Peyer's patch (tissue), 4 donors: ENCODE measurements at regions not wholly inside any gene's neighbourhood (a gene's known extent, or its start where the extent isn't known, plus 50 kb on each side); places are given as distances from the start of the nearest gene placed in this dataset.
"Not testable (repeated sequence)": the region's sequence is repeated elsewhere in the genome, so short reads cannot be mapped to it uniquely, and the experiment has no call there.

Experiments
- DNase-seq, 3 donors: peaks; one replicate each; pipeline ENCODE4 v3.0.0-alpha.2; 2017 to 2019
- H3K27ac ChIP-seq, 4 donors: fragments of 200-600 bp; sonication (generic); one replicate each; pipeline ENCODE4 v1.5.1; 2016 to 2019
- H3K27me3 ChIP-seq, 2 donors: fragments of 200-600 bp; sonication (generic); one replicate each; pipeline ENCODE4 v1.5.1; 2019
- H3K36me3 ChIP-seq, 3 donors: fragments of 200-600 bp; sonication (generic); one replicate each; pipeline ENCODE4 v1.5.1; 2016 to 2019
- H3K4me1 ChIP-seq, 4 donors: fragments of 200-600 bp; sonication (generic); one replicate each; pipeline ENCODE4 v1.5.1; 2016 to 2019
- H3K4me3 ChIP-seq, 4 donors: fragments of 200-600 bp; sonication (generic); 1 replicate in 3 of 4; 2 replicates in 1 of 4; pipeline ENCODE4 v1.5.1; 2016 to 2019; ENCODE audit warnings: mild to moderate bottlenecking in 1 of 4
- H3K9me3 ChIP-seq, 4 donors: fragments of 200-600 bp; sonication (generic); one replicate each; pipeline ENCODE4 v1.5.1; 2016 to 2019; ENCODE audit warnings: mild to moderate bottlenecking in 1 of 4
- CTCF ChIP-seq, 6 experiments: fragments of 450-650 bp in 4 of 6; fragments of 200-600 bp in 2 of 6; sonication (generic) in 1 of 6; IDR thresholded peaks; one replicate each; pipeline ENCODE4 v1.5.1; 2017 to 2019; ENCODE audit warnings: antibody characterized with exemption in 6 of 6, mild to moderate bottlenecking in 3 of 6, moderate library complexity in 1 of 6
- POLR2A ChIP-seq, 2 donors: fragments of 450-650 bp; IDR thresholded peaks; one replicate each; pipeline ENCODE4 v1.5.1; 2017; ENCODE audit warnings: antibody characterized with exemption in 2 of 2, mild to moderate bottlenecking in 2 of 2, moderate library complexity in 2 of 2

GRCh38 chr4:128758314-128758922, 51.1 kb upstream of the JADE1 start:
- H3K36me3 ChIP-seq = no peaks in the 10 kb centered on the region
- no peak overlapping the region for H3K27ac ChIP-seq
- H3K4me1 ChIP-seq = no peaks in the 10 kb centered on the region
- no peak overlapping the region for H3K4me3 ChIP-seq
- no peak for TF ChIP-seq CTCF (IDR thresholded peaks at IDR 0.05)
- TF ChIP-seq POLR2A (IDR thresholded peaks at IDR 0.05) = no peak
- DNase-seq = no peak
- no peaks in the 10 kb centered on the region for H3K27me3 ChIP-seq
- H3K9me3 ChIP-seq = no peaks in the 10 kb centered on the region

- no peak for DNase-seq
- no peak overlapping the region for H3K27ac ChIP-seq
- TF ChIP-seq POLR2A (IDR thresholded peaks at IDR 0.05) = no peak
- TF ChIP-seq CTCF (IDR thresholded peaks at IDR 0.05) = no peak
These were observed 51.8 kb upstream of the JADE1 start for GRCh38 chr4:128757712-128758111.

GRCh38 chr4:128751354-128751753, 58.1 kb upstream of the JADE1 start:
- Histone ChIP-seq H3K9me3 (no peaks in the 10 kb centered on the region), H3K4me3 (no peak overlapping the region), H3K36me3 (no peaks in the 10 kb centered on the region), H3K4me1 (no peaks in the 10 kb centered on the region), H3K27me3 (no peaks in the 10 kb centered on the region), H3K27ac (no peak overlapping the region)
- DNase-seq = no peak
- TF ChIP-seq POLR2A (IDR thresholded peaks at IDR 0.05) = no peak
- TF ChIP-seq CTCF (IDR thresholded peaks at IDR 0.05) = no peak

More at GRCh38 chr4:128757712-128758111, 51.8 kb upstream of the JADE1 start:
- Histone ChIP-seq H3K27me3 (no peaks in the 10 kb centered on the region), H3K4me3 (no peak overlapping the region), H3K9me3 (no peaks in the 10 kb centered on the region), H3K36me3 (no peaks in the 10 kb centered on the region), H3K4me1 (no peaks in the 10 kb centered on the region)

GRCh38 chr4:128741748-128742147, 67.8 kb upstream of the JADE1 start:
- H3K4me3 ChIP-seq, H3K27ac ChIP-seq, H3K9me3 ChIP-seq, H3K27me3 ChIP-seq, H3K36me3 ChIP-seq, DNase-seq, H3K4me1 ChIP-seq: not testable (repeated sequence)

GRCh38 chr4:128737098-128737513, 72.4 kb upstream of the JADE1 start:
- Histone ChIP-seq H3K4me3 (no peak overlapping the region), H3K27me3 (no peaks in the 10 kb centered on the region), H3K27ac (no peak overlapping the region), H3K36me3 (no peaks in the 10 kb centered on the region), H3K9me3 (no peaks in the 10 kb centered on the region), H3K4me1 (no peaks in the 10 kb centered on the region)
- DNase-seq = no peak
- TF ChIP-seq CTCF (IDR thresholded peaks at IDR 0.05) (no peak), POLR2A (IDR thresholded peaks at IDR 0.05) (no peak)

GRCh38 chr4:128735714-128736113, 73.8 kb upstream of the JADE1 start:
- no peak overlapping the region for H3K27ac ChIP-seq
- no peak overlapping the region for H3K4me3 ChIP-seq
- no peaks in the 10 kb centered on the region for H3K4me1 ChIP-seq
- no peak for DNase-seq
- no peaks in the 10 kb centered on the region for H3K36me3 ChIP-seq
- no peaks in the 10 kb centered on the region for H3K9me3 ChIP-seq
- TF ChIP-seq POLR2A (IDR thresholded peaks at IDR 0.05) (no peak), CTCF (IDR thresholded peaks at IDR 0.05) (no peak)
- H3K27me3 ChIP-seq = no peaks in the 10 kb centered on the region
